B cell (primary cell): ENCODE measurements at regions not wholly inside any gene's neighbourhood (a gene's known extent, or its start where the extent isn't known, plus 50 kb on each side); places are given as distances from the start of the nearest gene placed in this dataset.

Experiments
- ATAC-seq: fragments of 200-7000 bp; cut with Tn5 transposase; one replicate; pipeline ENCODE4 v1.10.0; 2021; ENCODE audit warnings: low read depth, mild to moderate bottlenecking, moderate number of reproducible peaks, moderate library complexity
- CTCF ChIA-PET: fragments of 350-600 bp; sonication (Branson Sonifier 250); formaldehyde crosslinking; loops from one replicate; lab custom pipeline; 2021; ENCODE audit warnings: antibody characterized with exemption, inconsistent platforms; lab: Charles Lee
- POLR2A ChIA-PET: fragments of 350-600 bp; sonication (Branson Sonifier 250); formaldehyde crosslinking; loops from one replicate; lab custom pipeline; 2021; ENCODE audit warnings: antibody characterized with exemption; lab: Charles Lee
- DNase-seq: peaks from one replicate; pipeline ENCODE4 v3.0.0; 2013
- H2AFZ ChIP-seq: 2 replicates; pipeline ENCODE4 v1.6.1; 2012; ENCODE audit warnings: mild to moderate bottlenecking, low read depth, low read length; ENCODE audit not compliant: insufficient read depth, poor library complexity, severe bottlenecking
- H3K27ac ChIP-seq, 2 donors: 1 replicate in 1 of 2; 2 replicates in 1 of 2; pipeline ENCODE4 v1.5.1; 2012 to 2013; ENCODE audit warnings: low read length in 2 of 2, mild to moderate bottlenecking in 2 of 2, moderate library complexity in 1 of 2
- H3K27me3 ChIP-seq, 4 experiments: fragments of 200-600 bp in 1 of 4; sonication (generic) in 1 of 4; replicated peaks in 1 of 4; 1 replicate in 2 of 4; 2 replicates in 2 of 4; pipeline versions ENCODE4 v1.6.1 to v1.7.0; 2013 to 2016; ENCODE audit warnings: low read length in 3 of 4, mild to moderate bottlenecking in 2 of 4, mixed read lengths in 1 of 4, moderate library complexity in 1 of 4; ENCODE audit not compliant: insufficient read depth in 4 of 4, control insufficient read depth in 3 of 4; ENCODE audit errors: control extremely low read depth in 1 of 4
- H3K36me3 ChIP-seq, 2 experiments: replicated peaks in 1 of 2; 1 replicate in 1 of 2; 2 replicates in 1 of 2; pipeline versions ENCODE4 v1.6.1 to v1.7.1; 2013; ENCODE audit warnings: low read length in 1 of 2; ENCODE audit not compliant: insufficient read depth in 2 of 2, control insufficient read depth in 1 of 2; ENCODE audit errors: control extremely low read depth in 1 of 2, extremely low read depth in 1 of 2
- H3K4me1 ChIP-seq, 2 donors: fragments of 200-600 bp in 1 of 2; sonication (generic) in 1 of 2; 1 replicate in 1 of 2; 2 replicates in 1 of 2; pipeline versions ENCODE4 v1.5.1 to v1.6.1; 2013 to 2017; ENCODE audit warnings: low read length in 2 of 2; ENCODE audit not compliant: control insufficient read depth in 2 of 2, insufficient read depth in 2 of 2
- H3K4me2 ChIP-seq: replicated peaks from 2 replicates; pipeline ENCODE3; 2012; ENCODE audit warnings: mild to moderate bottlenecking, low read depth, low read length; ENCODE audit not compliant: poor library complexity, severe bottlenecking
- H3K4me3 ChIP-seq, 5 experiments: fragments of 200-600 bp in 1 of 5; sonication (generic) in 1 of 5; 1 replicate in 3 of 5; 2 replicates in 2 of 5; pipeline versions ENCODE4 v1.5.1 to v1.7.0; 2011 to 2016; ENCODE audit warnings: low read length in 4 of 5, mild to moderate bottlenecking in 4 of 5, low read depth in 2 of 5, control low read depth in 1 of 5, moderate library complexity in 1 of 5; ENCODE audit not compliant: insufficient read depth in 1 of 5; ENCODE audit errors: control extremely low read depth in 1 of 5, extremely low read depth in 1 of 5
- H3K79me2 ChIP-seq: fragments of 200-600 bp; sonication (generic); one replicate; pipeline ENCODE4 v1.6.0; 2016; ENCODE audit warnings: low read length; ENCODE audit not compliant: control insufficient read depth, insufficient read depth
- H3K9ac ChIP-seq: fragments of 200-600 bp; sonication (generic); 2 replicates; pipeline ENCODE4 v1.6.1; 2017; ENCODE audit warnings: mild to moderate bottlenecking, low read length, moderate library complexity
- H3K9me3 ChIP-seq, 3 donors: one replicate each; pipeline versions ENCODE4 v1.6.1 to v1.7.1; 2013; ENCODE audit warnings: low read length in 2 of 3; ENCODE audit not compliant: control insufficient read depth in 2 of 3, insufficient read depth in 1 of 3; ENCODE audit errors: control extremely low read depth in 1 of 3
- H4K20me1 ChIP-seq: 2 replicates; pipeline ENCODE4 v1.6.0; 2012; ENCODE audit warnings: mild to moderate bottlenecking, low read length; ENCODE audit not compliant: insufficient read depth, control insufficient read depth, poor library complexity, severe bottlenecking
- H3K27ac Mint-ChIP-seq: one replicate; pipeline ENCODE4 v1.8.0; 2021; ENCODE audit warnings: mixed read lengths
- H3K27me3 Mint-ChIP-seq: one replicate; pipeline ENCODE4 v1.8.0; 2021; ENCODE audit warnings: mixed read lengths
- H3K4me1 Mint-ChIP-seq: one replicate; pipeline ENCODE4 v1.8.0; 2021; ENCODE audit warnings: mixed read lengths
- H3K4me3 Mint-ChIP-seq: one replicate; pipeline ENCODE4 v1.8.0; 2021; ENCODE audit warnings: mixed read lengths
- H3K9me3 Mint-ChIP-seq: one replicate; pipeline ENCODE4 v1.8.0; 2022; ENCODE audit warnings: mixed read lengths; ENCODE audit not compliant: insufficient read depth
- EZH2 ChIP-seq: IDR thresholded peaks from 2 replicates; pipeline ENCODE4 v1.6.1; 2012; ENCODE audit warnings: borderline replicate concordance, low read depth, mild to moderate bottlenecking, moderate library complexity, low read length; ENCODE audit not compliant: insufficient read depth, poor library complexity, severe bottlenecking
- WGBS: methylation state at CpG from one replicate; pipeline ENCODE4 v1.1.5; 2013; ENCODE audit warnings: missing lambda C conversion rate; ENCODE audit not compliant: insufficient coverage; 5-methylcytosine and 5-hydroxymethylcytosine counted together
- intact Hi-C: fragments of 100-400 bp; cut with micrococcal nuclease; formaldehyde crosslinking; loops from one replicate; pipeline ENCODE4 v1.10.0; 2022
- TF ChIP-seq, protein P1 (sequence below): fragments of 200-600 bp; IDR thresholded peaks from one replicate; pipeline ENCODE4 v1.8.0; 2022; ENCODE audit warnings: antibody characterized with exemption, mild to moderate bottlenecking

GRCh38 chr13:89382981-89383380 lies 1711.8 kb downstream of the SLITRK5 start:
- Histone ChIP-seq H3K4me1 (no peaks in the 10 kb centered on the region), H3K4me2 (no peak overlapping the region), H3K36me3 (no peaks in the 10 kb centered on the region), H3K79me2 (no peaks in the 10 kb centered on the region), H3K27me3 (no peaks in the 10 kb centered on the region), H3K9ac (no peak overlapping the region), H3K9me3 (peaks cover 0 to 1% (median 0%) of the 10 kb centered on the region in 3 donors), H4K20me1 (no peaks in the 10 kb centered on the region), H3K27ac (no peak overlapping the region), H3K4me3 (no peak overlapping the region), H2AFZ (no peak overlapping the region)
- TF ChIP-seq, protein P1, sequence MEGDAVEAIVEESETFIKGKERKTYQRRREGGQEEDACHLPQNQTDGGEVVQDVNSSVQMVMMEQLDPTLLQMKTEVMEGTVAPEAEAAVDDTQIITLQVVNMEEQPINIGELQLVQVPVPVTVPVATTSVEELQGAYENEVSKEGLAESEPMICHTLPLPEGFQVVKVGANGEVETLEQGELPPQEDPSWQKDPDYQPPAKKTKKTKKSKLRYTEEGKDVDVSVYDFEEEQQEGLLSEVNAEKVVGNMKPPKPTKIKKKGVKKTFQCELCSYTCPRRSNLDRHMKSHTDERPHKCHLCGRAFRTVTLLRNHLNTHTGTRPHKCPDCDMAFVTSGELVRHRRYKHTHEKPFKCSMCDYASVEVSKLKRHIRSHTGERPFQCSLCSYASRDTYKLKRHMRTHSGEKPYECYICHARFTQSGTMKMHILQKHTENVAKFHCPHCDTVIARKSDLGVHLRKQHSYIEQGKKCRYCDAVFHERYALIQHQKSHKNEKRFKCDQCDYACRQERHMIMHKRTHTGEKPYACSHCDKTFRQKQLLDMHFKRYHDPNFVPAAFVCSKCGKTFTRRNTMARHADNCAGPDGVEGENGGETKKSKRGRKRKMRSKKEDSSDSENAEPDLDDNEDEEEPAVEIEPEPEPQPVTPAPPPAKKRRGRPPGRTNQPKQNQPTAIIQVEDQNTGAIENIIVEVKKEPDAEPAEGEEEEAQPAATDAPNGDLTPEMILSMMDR, result no peak
- no peak for TF ChIP-seq EZH2
- intact Hi-C loops, result no loop called here
- ChIA-PET POLR2A (no interaction called here), CTCF (no interaction called here)
- ATAC-seq (no peak), DNase-seq (no peak)
- Mint-ChIP-seq H3K27ac (no peak overlapping the region), H3K27me3 (no peaks in the 10 kb centered on the region), H3K9me3 (peaks cover 3% of the 10 kb centered on the region), H3K4me3 (no peak overlapping the region), H3K4me1 (no peaks in the 10 kb centered on the region)
- WGBS, result 100% methylated on average over 1 of the region's 3 CpGs

- H3K4me2 ChIP-seq, result no peak overlapping the region
- no peak overlapping the region for H3K27ac ChIP-seq
- H2AFZ ChIP-seq, result no peak overlapping the region
- Mint-ChIP-seq H3K27me3 (no peaks in the 10 kb centered on the region), H3K4me3 (no peak overlapping the region), H3K4me1 (no peaks in the 10 kb centered on the region), H3K27ac (no peak overlapping the region), H3K9me3 (peaks cover 4% of the 10 kb centered on the region)
- intact Hi-C loops, result no loop called here
- POLR2A ChIA-PET, result no interaction called here
- H3K79me2 ChIP-seq, result no peaks in the 10 kb centered on the region
- TF ChIP-seq EZH2, result no peak
- TF ChIP-seq, protein P1, result no peak
- WGBS, result no CpG with 5 or more reads among the region's 1 CpG
- H4K20me1 ChIP-seq, result no peaks in the 10 kb centered on the region
- ATAC-seq (no peak), DNase-seq (no peak)
- CTCF ChIA-PET, result no interaction called here
- no peaks in the 10 kb centered on the region for H3K36me3 ChIP-seq
- no peaks in the 10 kb centered on the region for H3K9me3 ChIP-seq
- H3K4me3 ChIP-seq, result no peak overlapping the region
- H3K27me3 ChIP-seq, result no peaks in the 10 kb centered on the region
- H3K9ac ChIP-seq, result no peak overlapping the region
- no peaks in the 10 kb centered on the region for H3K4me1 ChIP-seq
Measured at GRCh38 chr13:89383891-89384290, 1712.7 kb downstream of the SLITRK5 start.
